ENCODE measurements at regions not wholly inside any gene's neighbourhood (a gene's known extent, or its start where the extent isn't known, plus 50 kb on each side); places are given as distances from the start of the nearest gene placed in this dataset.

- no peaks in the 10 kb centered on the region for H3F3A ChIP-seq (ENCODE audit: low read depth)
- no peak overlapping the region for H3K4me2 ChIP-seq (ENCODE audit: low read depth, low read length, poor library complexity, severe bottlenecking)
- H3K4me1 ChIP-seq (ENCODE audit: insufficient read depth, low read length, poor library complexity, severe bottlenecking) = peaks cover 7% of the 10 kb centered on the region
- no peak overlapping the region for H3K4me3 ChIP-seq (ENCODE audit: low read length, poor library complexity, severe bottlenecking)
- H3K36me3 ChIP-seq (ENCODE audit: insufficient read depth, low read length) = no peaks in the 10 kb centered on the region
- H3K9me3 ChIP-seq (ENCODE audit: insufficient read depth, low read depth, low read length) = no peaks in the 10 kb centered on the region
- H3K9ac ChIP-seq (ENCODE audit: low read depth, low read length, poor library complexity, severe bottlenecking) = no peak overlapping the region
- no peaks in the 10 kb centered on the region for H3K79me2 ChIP-seq (ENCODE audit: insufficient read depth, low read length)
- no peak for TF ChIP-seq EZH2phosphoT487 (IDR thresholded peaks at IDR 0.05; ENCODE audit: borderline replicate concordance)
- no peak for TF ChIP-seq CTCF (conservative IDR thresholded peaks at IDR 0.05; ENCODE audit: low read length)
- no peaks in the 10 kb centered on the region for H3K9me2 ChIP-seq (replicated peaks; ENCODE audit: low read depth, low read length)
- H2AFZ ChIP-seq (ENCODE audit: low read length) = peak overlapping the region; percentile 57; the same call in 1 of the 2 replicates
- H4K20me1 ChIP-seq (ENCODE audit: insufficient read depth, low read length, poor library complexity, severe bottlenecking) = no peaks in the 10 kb centered on the region
- H3K27me3 ChIP-seq (ENCODE audit: insufficient read depth, low read length, poor library complexity, severe bottlenecking) = no peaks in the 10 kb centered on the region
These were observed 599.2 kb downstream of the NR4A2 start for GRCh38 chr2:155733091-155733853.

GRCh38 chr2:155730804-155731203 lies 601.7 kb downstream of the NR4A2 start:
- no peaks in the 10 kb centered on the region for H3K79me2 ChIP-seq (ENCODE audit: insufficient read depth, low read length)
- H3K36me3 ChIP-seq (ENCODE audit: insufficient read depth, low read length) = no peaks in the 10 kb centered on the region
- TF ChIP-seq CTCF (conservative IDR thresholded peaks at IDR 0.05; ENCODE audit: low read length) = no peak
- TF ChIP-seq EZH2phosphoT487 (IDR thresholded peaks at IDR 0.05; ENCODE audit: borderline replicate concordance) = no peak
- H4K20me1 ChIP-seq (ENCODE audit: insufficient read depth, low read length, poor library complexity, severe bottlenecking) = no peaks in the 10 kb centered on the region
- H2AFZ ChIP-seq (ENCODE audit: low read length) = no peak overlapping the region
- H3K9me3 ChIP-seq (ENCODE audit: insufficient read depth, low read depth, low read length) = no peaks in the 10 kb centered on the region
- no peaks in the 10 kb centered on the region for H3K4me1 ChIP-seq (ENCODE audit: insufficient read depth, low read length, poor library complexity, severe bottlenecking)
- no peaks in the 10 kb centered on the region for H3K27me3 ChIP-seq (ENCODE audit: insufficient read depth, low read length, poor library complexity, severe bottlenecking)
- no peaks in the 10 kb centered on the region for H3K9me2 ChIP-seq (replicated peaks; ENCODE audit: low read depth, low read length)
- H3F3A ChIP-seq (ENCODE audit: low read depth) = no peaks in the 10 kb centered on the region
- H3K4me3 ChIP-seq (ENCODE audit: low read length, poor library complexity, severe bottlenecking) = no peak overlapping the region
- no peak overlapping the region for H3K4me2 ChIP-seq (ENCODE audit: low read depth, low read length, poor library complexity, severe bottlenecking)
- no peak overlapping the region for H3K9ac ChIP-seq (ENCODE audit: low read depth, low read length, poor library complexity, severe bottlenecking)

- no peak overlapping the region for H2AFZ ChIP-seq (ENCODE audit: low read length)
- H3K9me3 ChIP-seq (ENCODE audit: insufficient read depth, low read depth, low read length) = no peaks in the 10 kb centered on the region
- H3K4me2 ChIP-seq (ENCODE audit: low read depth, low read length, poor library complexity, severe bottlenecking) = no peak overlapping the region
- TF ChIP-seq CTCF (conservative IDR thresholded peaks at IDR 0.05; ENCODE audit: low read length) (no peak), EZH2phosphoT487 (IDR thresholded peaks at IDR 0.05; ENCODE audit: borderline replicate concordance) (no peak)
- no peaks in the 10 kb centered on the region for H3K9me2 ChIP-seq (replicated peaks; ENCODE audit: low read depth, low read length)
- no peaks in the 10 kb centered on the region for H3K4me1 ChIP-seq (ENCODE audit: insufficient read depth, low read length, poor library complexity, severe bottlenecking)
- H3K4me3 ChIP-seq (ENCODE audit: low read length, poor library complexity, severe bottlenecking) = no peak overlapping the region
- no peaks in the 10 kb centered on the region for H3K79me2 ChIP-seq (ENCODE audit: insufficient read depth, low read length)
- H3K27me3 ChIP-seq (ENCODE audit: insufficient read depth, low read length, poor library complexity, severe bottlenecking) = no peaks in the 10 kb centered on the region
- no peaks in the 10 kb centered on the region for H3F3A ChIP-seq (ENCODE audit: low read depth)
- H3K36me3 ChIP-seq (ENCODE audit: insufficient read depth, low read length) = no peaks in the 10 kb centered on the region
- no peak overlapping the region for H3K9ac ChIP-seq (ENCODE audit: low read depth, low read length, poor library complexity, severe bottlenecking)
- H4K20me1 ChIP-seq (ENCODE audit: insufficient read depth, low read length, poor library complexity, severe bottlenecking) = no peaks in the 10 kb centered on the region
These were observed 605.2 kb downstream of the NR4A2 start for GRCh38 chr2:155727187-155727895.
